Midbrain (tissue), 1 donor: ENCODE measurements at regions not wholly inside any gene's neighbourhood (a gene's known extent, or its start where the extent isn't known, plus 50 kb on each side); places are given as distances from the start of the nearest gene placed in this dataset.
A peak's percentile ranks its signal among the peaks of the same experiment; 100 is the strongest.
"Not testable (repeated sequence)": the region's sequence is repeated elsewhere in the genome, so short reads cannot be mapped to it uniquely, and the experiment has no call there.

Source experiments
- DNase-seq: peaks from one replicate; lab custom pipeline; 2025; lab: John Stamatoyannopoulos, UW

DNA sequence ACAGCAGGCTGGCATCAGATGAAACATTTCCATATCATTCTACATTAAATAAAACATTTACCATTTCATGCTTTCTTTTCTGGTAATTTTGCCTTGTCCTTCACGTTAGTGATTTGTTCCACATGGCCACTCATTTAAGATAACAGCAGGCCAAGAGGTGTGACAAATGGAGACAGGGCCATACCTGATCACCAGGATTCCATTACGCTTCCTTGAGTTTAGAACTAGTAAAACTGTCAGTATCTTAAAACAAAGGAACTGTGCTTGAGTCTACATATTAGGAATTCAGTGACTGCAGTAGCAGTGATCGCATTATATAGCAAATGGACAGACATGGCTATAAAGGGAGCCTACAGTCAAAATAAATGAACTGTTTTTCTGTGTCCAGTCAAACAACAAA lies 155.1 kb upstream of the FSHR start:
- DNase-seq, result no peak

DNA sequence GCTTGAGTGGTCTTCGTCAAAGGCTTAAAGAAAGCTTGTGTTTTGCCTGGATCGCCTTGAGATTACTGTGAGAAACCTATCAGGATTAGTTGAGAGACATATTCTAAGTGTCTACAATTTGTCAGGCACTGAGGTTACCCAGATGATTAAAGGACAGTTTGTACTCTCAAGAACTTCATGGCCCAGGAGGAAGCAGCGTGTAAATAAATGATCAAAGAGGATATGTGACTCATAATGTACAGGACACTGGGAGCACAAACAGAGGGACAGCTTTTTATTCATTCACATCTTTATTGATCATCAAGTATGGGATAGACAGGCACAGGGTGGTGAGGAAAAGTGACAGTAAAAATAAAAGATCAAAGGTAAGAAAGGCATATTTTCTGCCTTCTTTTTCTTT lies 152.6 kb upstream of the FSHR start:
- no peak for DNase-seq

DNA sequence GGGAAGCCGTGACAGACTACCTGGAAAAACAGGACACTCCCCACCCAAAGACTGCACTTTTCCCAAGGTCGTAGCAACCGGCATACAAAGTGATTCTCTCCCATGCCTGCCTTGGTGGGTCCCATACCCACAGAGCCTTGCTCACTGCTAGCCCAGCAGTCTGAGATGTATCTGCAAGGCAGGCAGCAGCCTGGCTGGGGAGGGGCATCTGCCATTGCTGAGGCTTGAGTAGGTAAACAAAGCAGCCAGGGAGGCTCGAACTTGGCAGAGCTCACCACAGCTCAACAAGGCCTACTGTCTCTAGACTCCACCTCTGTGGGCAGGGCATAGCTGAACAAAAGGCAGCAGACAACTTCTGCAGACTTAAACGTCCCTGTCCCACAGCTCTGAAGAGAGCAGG lies 144.4 kb upstream of the FSHR start:
- DNase-seq, result not testable (repeated sequence)

DNA sequence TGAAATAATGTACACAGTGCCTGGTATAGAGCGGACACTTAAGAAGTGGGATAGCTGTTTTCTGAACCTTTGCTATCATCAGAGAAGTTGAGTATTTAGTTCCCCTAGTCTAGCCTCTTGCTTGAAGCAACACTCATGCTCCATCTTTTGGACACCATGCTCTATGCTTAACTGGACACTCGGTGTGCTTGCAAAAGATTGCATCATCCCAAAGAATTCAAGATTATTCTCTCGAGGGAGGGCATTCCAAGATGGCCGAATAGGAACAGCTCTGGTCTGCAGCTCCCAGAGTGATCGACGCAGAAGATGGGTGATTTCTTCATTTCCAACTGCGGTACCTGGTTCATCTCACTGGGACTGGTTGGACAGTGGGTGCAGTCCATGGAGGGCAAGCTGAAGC lies 143.9 kb upstream of the FSHR start:
- DNase-seq, result no peak

DNA sequence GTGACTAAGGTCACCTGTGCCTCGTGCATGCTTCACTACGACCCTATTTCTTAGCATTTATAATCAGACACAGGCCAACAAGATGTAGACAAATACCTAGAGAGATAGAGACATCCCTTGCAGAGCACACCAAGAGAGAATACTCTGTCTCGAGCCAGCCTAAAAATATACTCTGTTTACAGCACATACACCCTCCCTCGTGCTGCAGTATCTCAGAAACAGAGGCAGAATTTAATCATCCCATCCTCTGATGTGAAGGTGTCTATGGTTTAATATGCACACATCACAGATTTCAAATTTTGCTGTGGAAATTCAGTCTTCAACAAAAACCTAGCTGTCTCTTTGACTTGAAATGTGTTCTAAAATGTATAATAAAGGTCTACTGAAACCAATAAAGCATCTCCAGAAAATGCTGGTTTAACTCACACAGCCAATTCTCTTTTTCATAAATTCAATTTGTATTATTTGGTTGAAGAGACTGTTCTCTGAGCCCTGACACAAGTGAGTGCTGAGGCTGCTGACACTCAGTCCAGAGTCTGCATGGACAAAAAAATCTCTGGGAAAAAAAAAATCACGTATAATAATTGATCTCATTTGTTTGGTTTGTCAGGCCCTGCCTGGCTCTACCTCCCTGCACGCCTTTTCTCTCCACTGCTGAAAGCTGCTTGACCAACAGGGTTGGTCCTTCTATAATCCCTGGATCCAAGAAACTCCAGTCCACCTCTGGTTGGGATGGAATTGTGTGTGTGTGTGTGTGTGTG lies 142.0 kb upstream of the FSHR start:
- no peak for DNase-seq

DNA sequence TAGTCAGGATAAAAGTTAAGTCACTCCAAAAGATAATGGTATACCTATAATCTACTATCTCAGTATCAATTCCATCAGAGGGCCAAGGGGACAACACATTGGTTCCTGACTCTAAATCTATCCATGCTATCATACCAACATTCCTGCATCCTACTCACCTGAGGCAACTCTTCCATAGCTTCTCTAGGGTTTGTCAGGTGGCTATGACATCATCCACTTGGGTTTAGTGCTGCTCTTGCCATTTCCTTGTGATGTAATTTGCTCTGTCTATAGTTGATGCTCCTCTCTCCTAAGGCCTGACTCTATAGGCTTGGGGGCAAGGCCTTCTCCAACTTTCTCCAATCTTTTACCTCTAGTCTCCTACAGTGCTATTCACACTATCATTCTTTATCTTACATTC lies 139.9 kb upstream of the FSHR start:
- no peak for DNase-seq

DNA sequence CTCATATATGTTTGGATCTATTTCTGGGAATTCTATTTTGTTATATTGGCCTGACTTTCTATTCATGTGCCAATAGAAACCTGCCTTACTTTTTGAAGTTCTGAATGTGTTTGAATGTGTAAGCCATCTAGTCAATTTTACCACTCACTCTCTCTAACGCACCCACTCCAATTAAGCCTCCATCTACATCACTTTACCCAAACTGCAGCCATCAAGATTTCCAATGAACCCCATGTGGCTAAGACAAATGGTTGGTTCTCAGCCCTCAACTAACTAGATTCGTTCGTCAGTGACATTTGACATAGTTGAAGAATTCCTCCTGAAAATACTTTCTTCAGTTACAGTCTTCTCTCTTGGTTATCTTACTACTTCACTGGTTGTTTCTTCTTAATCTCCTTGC lies 137.3 kb upstream of the FSHR start:
- DNase-seq, result no peak

DNA sequence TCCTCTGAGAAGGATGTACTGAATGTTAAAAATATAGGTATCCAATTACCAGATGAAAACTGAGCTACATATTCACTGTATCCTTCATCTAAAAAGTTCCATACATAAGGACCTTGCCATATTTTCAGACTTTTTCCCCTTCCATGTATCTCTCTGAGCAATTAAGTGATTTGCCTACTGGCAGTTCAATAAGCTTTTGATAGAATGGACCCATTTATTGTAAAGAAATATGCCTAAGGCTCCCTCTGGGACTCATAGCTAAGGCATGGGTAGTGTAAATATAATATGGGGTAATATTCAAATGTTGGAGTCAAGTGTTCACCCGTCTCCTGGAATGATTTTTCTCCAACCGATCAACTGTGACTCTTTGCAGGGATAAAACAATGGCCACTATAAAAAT lies 135.4 kb upstream of the FSHR start:
- DNase-seq, result no peak

DNA sequence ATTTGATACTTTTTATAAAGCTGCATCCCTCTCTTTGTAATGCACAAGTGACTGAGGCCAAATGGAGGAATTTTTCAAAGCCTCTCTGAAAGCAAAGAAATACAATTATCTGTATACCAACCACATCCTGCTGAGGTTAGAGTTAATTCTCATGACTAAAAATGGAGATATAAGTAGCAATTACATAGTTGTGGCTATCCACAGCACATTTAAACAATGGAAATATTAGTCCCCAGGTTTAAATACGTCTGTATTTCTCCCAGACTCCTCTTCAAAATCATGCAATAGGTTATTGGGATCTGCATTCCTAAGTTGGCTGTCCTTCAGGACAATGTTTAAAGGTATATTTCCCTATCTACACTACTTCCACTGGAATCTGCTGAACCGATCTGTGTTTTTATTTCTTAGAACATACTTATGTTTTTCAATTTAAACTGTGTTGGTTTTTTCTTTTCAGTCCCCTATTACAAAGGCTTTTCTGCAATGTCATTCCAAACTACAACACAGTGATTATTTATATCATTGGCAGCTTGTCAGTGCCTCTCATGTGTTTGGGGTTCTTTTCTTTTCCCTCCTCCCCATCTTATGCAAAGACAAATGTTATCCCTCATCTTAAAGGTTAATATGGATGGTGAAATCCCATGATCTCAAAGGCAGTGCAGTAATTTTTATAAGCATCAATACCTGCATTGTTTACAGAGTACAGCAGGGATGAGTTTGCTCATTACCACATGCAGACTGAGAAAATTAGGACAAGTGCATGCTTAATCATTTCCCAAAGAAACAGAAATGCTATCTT lies 134.8 kb upstream of the FSHR start:
- DNase-seq, result peak; percentile 47

DNA sequence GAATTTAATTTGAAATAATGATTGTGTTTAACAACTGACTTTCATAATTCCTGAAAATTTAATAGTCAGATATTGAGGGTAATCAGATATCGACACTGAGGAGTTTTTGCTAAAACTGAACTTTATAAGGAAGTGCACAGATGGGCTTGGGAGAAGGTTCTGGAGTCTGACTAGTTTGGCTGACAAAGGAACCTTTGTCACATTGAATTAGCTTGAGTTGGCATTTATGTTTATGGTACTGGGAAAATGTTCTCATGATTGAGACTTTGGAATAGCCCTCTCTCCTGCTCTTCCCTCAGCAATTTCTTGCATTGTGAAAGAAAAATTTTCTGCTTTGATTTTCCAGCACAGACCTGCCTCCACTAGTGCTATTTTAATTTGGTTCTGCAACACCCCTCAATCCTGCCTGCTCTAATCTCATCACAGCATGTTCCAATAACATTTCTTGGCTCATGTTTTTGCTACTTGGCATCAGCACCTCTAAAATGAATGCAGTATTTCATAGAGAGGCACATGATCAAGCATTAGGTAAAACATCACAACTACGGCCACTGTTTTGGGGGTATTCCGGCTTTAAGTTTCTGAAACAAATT lies 133.9 kb upstream of the FSHR start:
- DNase-seq, result peak; percentile 48

DNA sequence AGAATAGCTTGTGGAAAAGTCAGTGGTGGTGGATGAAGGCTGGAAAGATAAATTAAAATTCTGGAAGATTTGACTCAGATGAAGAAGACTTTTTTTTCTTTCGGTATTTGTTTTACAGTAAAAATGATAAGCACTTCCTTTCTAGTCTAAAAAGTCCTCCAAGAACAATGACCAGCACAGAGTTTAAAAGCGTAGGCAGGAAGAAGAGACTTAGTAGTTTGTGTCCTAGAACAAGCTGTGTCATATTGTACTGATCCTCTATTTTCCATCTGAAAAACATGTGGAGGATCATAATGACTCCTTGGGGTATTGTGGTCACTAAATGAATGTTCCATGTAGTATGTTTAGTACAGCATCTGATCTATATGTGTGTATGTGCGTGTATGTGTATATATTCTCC lies 132.4 kb upstream of the FSHR start:
- DNase-seq, result no peak

DNA sequence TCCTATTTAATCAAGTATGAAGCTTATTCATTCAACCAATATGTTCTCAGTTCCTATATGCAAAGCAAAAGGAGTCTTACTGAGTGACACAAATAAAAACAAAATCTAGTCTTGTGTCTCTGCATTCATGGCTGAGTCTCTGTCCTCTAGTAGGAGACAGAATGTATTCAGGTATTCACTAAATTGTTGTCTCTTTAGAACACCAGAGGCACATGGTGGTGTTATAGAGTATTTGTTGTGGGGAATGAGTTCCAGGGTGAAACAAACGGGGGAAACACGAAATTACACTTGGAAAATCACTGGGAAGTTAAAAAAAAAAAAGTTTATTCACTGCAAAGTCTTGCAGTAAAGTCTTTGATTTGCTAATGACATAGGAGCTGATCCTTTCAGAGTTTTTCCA lies 131.7 kb upstream of the FSHR start:
- DNase-seq, result no peak

DNA sequence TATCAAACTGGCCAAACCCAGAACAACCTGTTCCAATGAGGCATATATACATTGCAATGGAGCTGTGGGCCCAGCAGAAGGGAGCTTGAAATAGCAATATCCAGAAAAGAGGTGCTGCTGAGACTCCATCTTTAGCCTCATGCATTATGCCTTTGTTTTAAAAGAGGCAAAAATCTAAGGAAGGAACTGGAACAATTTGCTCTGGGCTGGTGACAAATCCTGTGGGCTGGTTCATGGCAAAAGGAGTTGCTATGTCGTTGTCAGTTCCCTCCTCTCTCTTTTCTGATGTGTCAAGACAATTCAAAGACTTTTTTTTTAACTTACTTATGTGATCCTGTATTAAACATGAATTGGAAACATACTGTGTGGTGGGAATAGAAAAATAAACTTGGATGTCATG lies 124.2 kb upstream of the FSHR start:
- DNase-seq, result no peak

DNA sequence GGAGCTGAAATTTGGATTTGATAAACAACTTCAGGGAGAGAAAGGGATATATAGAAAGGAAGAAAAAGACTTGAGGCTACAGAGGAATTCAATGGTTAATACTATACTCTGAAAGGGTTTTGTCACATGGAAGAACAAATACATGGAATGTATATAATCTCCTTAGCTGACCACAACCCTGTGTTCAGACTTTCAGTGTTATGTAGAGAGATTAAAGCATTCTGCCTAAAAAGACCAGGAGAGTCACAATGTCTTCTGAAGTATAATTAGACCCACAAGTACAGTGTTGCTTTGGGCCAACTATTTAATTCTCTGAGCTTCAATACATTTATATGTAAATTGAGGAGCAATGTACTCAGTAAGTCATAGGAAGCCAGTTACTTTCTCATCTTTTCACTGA lies 123.8 kb upstream of the FSHR start:
- DNase-seq, result no peak

DNA sequence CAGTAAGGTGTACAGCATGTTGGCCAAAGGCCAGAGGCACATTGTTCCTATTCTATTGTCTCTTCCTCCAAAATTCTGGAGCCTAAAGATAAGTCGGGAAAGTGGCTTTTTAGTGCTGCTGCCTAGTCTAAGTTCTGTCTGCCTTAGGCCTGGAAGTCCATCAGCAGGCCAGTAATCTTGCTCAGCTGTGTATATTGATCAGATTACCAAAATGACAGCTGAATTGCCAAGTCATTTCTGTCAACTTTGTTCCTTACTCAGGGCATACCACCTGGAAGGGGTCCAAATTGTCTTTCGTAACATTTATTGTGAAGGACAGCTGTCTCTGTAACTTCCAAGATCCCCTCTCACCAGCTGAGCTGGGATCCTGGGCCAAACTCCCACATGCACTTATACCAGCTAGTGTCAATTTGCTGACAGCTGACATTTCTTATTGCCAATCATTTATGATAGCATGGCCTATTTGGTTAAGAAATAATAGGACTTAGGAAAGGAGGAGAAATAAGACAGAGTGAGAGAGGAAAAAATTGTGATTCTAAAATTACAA lies 116.8 kb upstream of the FSHR start:
- DNase-seq, result no peak

DNA sequence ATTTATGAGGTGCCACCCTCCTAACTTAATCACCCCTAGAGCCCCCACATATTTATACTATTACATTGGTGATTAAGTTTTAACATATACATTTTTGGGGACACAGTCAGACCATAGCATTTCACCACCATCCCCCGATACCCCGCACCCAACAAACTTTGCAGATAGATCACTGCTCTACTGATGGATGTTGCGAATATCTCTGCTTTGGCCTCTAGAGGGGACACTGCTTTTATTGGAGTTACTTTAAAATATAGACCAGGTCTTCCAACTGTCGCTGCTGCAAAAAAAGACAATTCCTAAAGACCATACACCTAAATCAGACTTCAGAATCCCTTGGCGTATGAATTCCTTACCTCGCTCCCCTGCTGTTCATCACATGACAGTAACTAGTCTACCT lies 115.8 kb upstream of the FSHR start:
- DNase-seq, result no peak

DNA sequence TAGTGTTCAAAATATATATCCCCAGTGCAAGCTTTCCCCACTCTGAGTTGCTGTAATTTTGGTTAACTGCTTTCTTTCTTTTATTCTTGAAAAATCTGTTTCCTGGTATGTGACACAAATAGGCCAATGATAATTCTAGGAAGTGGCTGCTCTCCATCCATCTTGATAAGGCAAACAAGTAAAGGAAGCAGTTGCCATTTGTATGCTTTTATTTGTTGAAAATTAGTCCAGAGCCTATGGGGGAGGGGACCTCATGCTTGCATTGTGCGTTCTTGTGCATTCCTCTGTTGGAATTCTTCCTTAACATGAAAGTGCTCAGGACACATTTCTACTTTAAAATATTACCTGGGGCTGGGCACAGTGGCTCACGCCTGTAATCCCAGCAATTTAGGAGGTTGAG lies 111.2 kb upstream of the FSHR start:
- no peak for DNase-seq

DNA sequence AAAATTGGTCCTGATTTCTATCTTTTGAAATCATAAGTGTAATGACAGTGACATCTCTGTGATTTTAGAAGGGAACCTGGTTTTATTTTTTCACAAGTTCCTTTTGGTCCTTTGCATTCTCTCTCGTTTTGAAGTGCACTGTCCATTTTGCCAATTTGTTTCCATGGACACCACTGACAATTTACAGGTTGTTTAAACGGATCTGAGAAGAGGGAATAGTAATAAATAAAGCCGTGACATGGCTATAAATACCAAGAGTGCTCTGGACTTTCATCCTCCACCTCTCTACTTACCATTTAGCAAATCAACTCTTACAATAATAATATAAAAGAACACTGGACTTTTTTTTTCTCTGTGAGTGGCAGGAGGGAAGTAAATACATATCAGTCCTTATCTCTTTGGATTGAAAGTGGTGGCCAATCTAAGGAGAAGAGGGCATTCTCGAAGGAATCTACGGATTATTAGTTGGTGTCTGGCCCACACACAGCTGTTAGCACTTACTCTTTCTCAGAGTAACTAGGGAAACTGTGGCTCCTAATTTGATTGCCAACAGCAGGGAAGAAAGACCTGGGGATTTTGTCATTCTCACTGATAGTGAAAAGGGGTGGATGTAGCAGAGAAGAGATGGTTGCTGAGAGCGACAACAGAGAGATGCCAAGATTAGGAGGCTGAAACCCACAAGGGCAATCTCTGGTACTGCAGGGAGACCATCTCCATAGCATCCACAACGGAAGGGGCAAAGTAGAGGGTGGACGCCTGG lies 108.7 kb upstream of the FSHR start:
- DNase-seq, result no peak

DNA sequence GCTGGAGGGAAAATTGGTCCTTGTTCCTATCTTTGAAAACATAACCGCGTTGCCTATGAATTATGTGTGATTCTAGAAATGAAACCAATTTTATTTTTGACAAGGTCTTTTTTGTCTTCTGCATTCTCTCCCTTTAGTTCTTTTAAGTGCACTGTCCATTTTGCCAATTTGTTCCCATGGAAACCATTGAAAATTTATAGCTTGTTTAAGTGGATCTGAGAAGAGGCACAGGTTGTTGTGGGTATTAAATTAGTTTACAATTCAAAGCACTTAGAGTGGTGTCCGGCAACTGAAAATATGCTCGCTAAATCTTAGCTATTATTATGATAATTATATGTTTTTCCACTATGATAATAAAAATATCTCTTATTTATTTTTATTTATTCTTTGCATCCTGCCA lies 107.5 kb upstream of the FSHR start:
- no peak for DNase-seq

DNA sequence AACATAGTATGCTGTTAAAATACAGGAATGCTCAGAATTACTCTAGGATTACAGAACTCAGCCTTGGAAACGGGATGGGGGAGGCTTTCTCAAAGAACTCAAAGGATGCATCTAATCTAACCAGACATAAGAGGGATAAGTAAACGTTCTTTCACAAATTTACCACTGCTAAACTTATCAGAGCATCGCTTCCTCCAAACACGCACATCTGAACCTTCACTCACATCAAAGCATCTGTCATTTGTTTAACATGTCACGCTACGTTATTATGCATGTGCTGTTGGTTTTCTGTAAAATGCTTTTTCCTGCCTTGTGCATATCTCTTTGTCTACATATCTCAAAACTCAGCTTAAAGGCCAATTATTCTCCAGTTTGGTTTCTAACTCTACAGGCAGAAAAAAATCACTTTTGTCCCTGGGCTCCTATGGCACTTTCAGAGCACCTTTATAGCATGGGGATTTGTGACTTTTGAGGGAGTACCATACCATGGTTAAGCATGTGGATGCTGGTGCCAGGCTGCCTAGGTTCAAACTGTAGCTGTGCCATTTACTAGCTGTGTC lies 106.7 kb upstream of the FSHR start:
- no peak for DNase-seq

DNA sequence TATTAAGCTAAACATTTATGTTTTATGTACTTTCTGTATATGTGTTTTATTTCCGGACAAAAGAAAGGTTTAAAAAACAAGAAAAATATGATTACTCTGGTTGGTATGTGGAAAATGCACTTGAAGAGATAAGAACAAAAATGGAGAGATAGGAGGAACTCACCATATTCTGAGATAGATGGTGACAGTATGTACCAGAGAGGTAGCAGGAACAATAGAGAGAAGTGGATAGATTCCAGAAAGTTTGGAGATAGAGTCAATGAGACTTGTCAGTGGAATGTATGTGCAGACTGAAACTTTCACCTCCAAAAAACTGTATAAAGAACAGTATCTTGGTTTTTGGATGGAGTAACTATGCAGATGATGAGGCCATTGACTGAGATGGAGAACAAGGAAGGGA lies 105.6 kb upstream of the FSHR start:
- DNase-seq, result no peak

DNA sequence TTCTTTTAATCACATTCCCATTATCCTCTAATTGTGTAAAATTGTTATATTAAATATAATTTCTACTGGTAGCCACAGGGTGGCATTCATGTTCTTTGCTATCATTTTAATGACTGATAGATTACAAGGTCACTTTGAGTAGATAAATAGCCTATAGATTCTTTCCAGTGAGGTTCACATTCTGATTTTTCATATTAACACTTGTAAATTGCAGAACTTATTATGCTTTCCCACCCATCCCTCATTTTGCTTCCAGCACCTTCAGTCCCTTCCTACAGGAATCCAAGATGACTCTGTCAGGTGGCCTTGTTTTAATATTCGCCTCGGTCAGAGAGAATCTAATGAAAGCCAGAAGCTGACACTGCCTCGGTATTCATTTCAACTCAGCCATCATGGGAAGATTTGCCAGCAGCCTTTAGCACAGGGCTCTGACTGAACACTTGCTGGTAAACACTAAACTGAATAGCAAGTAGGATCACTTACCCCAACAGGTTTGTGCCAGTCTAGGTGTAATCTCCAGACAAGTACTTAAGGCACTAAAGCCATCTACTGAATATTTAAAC lies 101.2 kb upstream of the FSHR start:
- peak; percentile 35 for DNase-seq
